GM21360 (cell line): ENCODE measurements at regions not wholly inside any gene's neighbourhood (a gene's known extent, or its start where the extent isn't known, plus 50 kb on each side); places are given as distances from the start of the nearest gene placed in this dataset.
"Not testable (repeated sequence)": the region's sequence is repeated elsewhere in the genome, so short reads cannot be mapped to it uniquely, and the experiment has no call there.

Experiments used
- ATAC-seq: cut with Tn5 transposase; IDR thresholded peaks from one replicate; pipeline ENCODE4 v1.9.1; 2021; ENCODE audit warnings: mild to moderate bottlenecking, moderate library complexity; ENCODE audit not compliant: unreplicated experiment

DNA sequence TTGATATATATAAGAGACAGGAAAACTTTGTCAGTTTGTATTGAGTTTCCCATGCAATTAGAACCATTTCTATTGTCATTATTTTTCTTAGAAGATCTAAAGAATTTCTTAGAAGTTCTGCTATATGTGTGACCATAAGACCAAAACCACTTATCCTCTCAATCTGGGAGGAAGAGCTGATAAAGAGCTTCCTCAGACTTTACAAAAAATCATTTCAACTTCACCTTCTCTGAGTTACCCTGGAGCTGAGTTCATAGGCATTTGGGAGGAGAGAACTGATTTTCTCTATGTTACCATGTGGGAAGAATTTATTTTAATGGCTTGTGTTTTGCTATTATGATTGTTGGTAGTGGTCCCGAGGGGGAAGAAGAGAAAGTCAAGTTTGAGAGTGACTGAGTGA lies 329.3 kb downstream of the GPD2 start:
- ATAC-seq: no peak

- no peak for ATAC-seq
These were observed 333.6 kb downstream of the GPD2 start for GRCh38 chr2:156769802-156770201.

DNA sequence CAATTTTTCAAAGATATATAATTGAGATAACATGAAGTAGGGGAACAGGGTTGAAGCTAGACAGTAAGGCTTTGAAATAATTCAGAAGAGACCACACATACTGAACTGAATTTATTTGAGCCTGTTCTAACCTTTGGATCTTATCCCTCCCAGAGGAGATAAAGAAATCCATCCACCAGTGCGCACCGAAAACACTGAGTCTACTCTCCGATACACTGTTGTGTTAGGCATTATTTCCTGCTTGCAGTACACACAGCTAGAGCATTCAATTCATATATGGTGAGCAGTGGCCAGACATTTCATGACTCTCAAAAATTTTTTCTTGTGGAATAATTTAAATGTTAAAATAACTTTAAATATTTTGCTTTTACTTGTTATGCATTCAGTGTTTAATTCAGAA lies 342.7 kb downstream of the GPD2 start:
- ATAC-seq: no peak

GRCh38 chr2:156779416-156780120 lies 343.4 kb downstream of the GPD2 start:
- ATAC-seq: no peak

DNA sequence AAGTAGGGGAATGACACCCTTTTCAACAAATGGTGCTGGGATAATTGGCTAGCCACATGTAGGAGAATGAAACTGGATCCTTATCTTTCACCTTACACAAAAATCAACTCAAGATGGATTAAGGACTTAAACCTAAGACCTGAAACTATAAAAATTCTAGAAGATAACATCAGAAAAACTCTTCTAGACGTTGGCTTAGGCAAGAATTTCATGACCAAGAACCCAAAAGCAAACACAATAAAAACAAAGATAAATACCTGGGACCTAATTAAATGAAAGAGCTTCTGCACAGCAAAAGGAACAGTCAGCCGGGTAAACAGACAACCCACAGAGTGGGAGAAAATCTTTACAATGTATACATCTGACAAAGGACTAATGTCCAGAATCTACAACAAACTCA lies 345.5 kb downstream of the GPD2 start:
- not testable (repeated sequence) for ATAC-seq

GRCh38 chr2:156784020-156784701 lies 348.0 kb downstream of the GPD2 start:
- no peak for ATAC-seq

DNA sequence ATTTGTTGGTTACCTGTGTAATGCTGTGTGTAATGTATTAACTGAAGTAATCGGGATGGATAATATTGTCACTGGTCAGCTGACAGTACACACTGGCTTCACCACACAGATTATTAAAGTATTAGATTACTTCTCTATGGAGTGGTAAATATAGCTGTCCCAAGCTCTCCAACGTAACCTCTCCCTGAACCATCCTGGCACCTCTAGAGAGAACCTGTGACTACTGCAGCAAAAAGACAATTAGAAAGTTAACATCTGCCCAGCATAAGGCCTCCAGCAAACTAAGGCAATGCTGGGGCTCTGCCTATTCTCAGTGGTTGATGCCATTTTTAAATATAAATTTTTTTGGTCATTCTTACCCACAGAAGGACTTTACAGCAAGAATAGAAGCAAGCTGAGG lies 351.3 kb downstream of the GPD2 start:
- ATAC-seq: no peak

DNA sequence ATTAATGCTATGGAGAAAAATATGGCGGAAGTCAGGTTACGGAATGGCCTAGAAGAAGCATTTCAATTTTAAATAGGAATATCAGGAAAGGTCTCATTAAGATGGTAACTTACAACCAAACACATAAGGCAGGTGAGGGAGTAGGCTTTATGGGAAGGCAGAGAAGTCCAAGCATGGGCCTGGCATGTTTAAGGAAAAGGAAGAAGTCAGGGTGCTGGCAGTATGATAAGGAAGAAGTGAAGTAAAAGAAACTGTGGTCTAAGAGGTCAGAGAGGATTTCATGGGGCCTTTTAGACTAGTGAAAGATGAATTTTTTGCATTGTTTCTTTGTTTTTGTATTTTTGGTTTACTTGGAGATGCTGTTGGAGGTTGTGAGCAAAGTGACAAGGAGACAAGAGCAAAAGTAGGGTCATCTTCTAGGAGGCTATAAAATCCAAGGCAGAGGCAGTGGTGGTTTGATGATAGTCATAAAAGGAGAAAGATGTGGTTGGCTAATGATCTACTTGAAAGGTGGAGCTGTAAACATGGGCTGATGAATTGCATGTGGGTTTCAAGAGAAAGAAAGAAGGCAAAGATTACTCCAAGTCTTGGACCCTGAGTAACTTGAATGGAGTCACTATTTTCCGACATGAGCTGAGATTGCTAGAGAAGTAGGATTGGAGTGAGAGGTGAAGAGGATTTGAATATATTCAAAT lies 354.3 kb downstream of the GPD2 start:
- no peak for ATAC-seq

GRCh38 chr2:156792242-156792840 lies 356.2 kb downstream of the GPD2 start:
- ATAC-seq: no peak

- no peak for ATAC-seq
These were observed 361.7 kb downstream of the GPD2 start for GRCh38 chr2:156797832-156798231.

- ATAC-seq: no peak
These were observed 364.0 kb downstream of the GPD2 start for GRCh38 chr2:156800065-156800653.

GRCh38 chr2:156800781-156801361 lies 364.7 kb downstream of the GPD2 start:
- ATAC-seq: no peak

GRCh38 chr2:156803243-156803642 lies 367.1 kb downstream of the GPD2 start:
- no peak for ATAC-seq

DNA sequence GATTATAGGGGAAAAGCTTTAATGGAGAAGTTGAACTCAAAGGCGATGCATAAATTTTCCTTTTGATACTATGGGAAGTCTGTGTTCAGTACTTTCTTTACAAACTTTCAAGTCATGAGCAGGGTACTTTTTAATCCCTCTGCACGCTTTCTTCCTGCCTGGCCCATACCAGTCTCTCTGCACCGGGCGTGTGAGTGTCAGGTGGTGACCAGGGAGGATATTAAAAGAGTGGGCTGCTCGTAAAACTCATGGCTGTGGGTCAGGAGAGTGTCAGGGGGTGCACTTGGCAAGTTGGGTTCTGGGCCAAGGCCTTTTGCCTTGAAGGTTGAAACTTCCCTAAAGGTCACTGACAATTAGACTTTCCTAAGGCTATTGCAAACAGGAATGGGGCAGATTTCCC lies 367.8 kb downstream of the GPD2 start:
- ATAC-seq: no peak

- ATAC-seq: no peak
These were observed 373.9 kb downstream of the GPD2 start for GRCh38 chr2:156810094-156810493.

DNA sequence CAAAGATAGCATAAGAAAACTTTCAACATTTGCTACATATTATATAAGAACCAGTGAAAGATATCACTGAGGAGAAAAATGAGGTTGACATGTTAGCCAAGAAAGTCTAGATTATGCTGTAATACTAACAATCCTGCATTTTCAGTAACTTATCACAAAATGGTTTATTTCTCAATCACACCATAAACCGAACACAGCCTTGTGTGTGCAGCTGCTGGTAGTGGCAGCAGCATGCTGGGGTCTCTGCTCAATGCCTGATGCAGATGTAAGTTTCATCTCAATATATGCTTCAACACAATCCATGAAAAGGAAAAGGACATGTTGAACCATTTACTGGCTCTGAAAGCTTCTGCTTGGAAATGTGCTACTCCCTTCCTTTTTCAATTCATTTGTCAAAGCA lies 376.3 kb downstream of the GPD2 start:
- no peak for ATAC-seq

DNA sequence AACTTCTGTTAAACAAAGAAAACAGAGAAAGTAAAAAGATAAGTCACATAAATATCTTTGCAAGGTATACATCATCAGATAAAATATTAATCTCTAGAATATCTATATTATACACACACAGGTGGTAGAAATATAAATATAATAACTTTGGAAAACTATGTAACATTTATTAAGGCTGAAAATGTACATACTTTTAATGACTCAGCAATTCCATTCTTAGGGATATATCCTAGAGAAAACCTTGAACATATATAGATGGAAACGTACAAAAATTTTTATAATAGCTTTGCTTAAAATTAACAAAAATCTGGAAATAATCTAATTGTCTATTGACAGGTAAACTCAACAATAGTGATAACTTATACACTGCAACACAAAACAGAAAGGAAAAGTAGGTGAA lies 381.3 kb downstream of the GPD2 start:
- no peak for ATAC-seq

DNA sequence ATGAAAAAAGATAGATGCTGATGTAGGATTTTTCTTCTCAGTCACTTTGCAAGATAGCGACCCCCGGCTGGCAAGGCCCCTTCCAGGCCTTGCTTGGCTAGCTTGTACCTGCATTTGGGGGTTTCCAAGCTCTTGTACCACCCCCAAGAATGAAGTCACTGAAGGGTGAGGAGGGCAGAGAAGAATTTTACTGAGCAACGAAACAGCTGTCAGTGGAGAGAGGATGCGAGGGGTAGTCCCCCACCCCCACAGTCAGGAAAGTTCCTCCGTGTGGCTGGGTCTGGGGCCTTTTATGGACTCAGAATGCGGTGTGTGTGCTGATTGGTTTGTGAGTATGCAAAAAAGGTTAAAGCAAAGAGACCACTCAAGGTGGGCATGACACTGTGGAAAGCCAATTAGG lies 382.0 kb downstream of the GPD2 start:
- ATAC-seq: no peak

GRCh38 chr2:156818944-156819343 lies 382.8 kb downstream of the GPD2 start:
- no peak for ATAC-seq

GRCh38 chr2:156826341-156826933 lies 390.3 kb downstream of the GPD2 start:
- no peak for ATAC-seq

GRCh38 chr2:156834431-156834830 lies 398.3 kb downstream of the GPD2 start:
- no peak for ATAC-seq
